ENCODE measurements at regions not wholly inside any gene's neighbourhood (a gene's known extent, or its start where the extent isn't known, plus 50 kb on each side); places are given as distances from the start of the nearest gene placed in this dataset.

DNA sequence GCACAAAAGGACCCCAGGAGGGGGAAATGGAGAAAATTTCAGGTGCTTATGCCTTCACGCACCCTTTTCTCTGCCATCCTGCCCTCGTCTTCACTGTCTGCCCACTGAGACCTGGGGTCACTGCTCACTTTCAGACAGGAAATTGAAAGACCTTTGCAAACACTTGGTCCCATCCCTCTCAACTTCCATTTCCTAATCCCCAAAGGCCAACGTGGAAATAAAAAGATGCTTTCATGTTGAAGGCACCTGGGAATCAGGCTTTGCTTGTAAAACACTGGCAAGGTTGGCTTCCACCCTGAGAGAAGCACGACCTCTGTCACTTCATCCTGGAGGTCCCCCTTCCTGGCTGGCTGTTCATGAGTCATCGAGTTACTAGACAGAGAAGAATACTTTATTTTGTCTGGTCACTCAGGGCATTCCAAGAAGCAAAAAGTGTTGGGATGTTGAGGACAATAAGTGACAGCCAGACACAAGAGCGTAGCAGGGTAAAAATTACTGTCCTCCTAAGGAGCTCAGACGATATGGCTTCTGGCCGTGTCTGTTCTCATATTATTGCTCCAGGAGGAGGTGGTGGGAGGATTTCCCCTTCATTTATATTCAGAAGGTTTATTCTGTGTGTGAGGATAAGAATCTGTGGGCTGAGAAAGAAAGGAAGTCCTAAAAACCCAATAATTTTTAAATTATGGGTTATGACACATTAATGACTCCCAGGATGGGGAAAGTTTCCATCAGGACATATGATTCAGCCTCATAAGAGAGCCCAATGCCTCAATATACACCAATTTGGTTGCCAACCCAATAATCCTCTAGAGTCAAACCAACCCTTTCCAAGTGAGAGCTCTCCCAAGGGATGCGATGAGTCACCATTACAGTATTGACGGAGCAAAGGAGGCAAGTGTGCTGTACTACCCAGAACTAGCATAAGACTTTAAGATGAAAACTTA is 409.0 kb downstream of the COG6 start:
- TF ChIP-seq, protein P1, sequence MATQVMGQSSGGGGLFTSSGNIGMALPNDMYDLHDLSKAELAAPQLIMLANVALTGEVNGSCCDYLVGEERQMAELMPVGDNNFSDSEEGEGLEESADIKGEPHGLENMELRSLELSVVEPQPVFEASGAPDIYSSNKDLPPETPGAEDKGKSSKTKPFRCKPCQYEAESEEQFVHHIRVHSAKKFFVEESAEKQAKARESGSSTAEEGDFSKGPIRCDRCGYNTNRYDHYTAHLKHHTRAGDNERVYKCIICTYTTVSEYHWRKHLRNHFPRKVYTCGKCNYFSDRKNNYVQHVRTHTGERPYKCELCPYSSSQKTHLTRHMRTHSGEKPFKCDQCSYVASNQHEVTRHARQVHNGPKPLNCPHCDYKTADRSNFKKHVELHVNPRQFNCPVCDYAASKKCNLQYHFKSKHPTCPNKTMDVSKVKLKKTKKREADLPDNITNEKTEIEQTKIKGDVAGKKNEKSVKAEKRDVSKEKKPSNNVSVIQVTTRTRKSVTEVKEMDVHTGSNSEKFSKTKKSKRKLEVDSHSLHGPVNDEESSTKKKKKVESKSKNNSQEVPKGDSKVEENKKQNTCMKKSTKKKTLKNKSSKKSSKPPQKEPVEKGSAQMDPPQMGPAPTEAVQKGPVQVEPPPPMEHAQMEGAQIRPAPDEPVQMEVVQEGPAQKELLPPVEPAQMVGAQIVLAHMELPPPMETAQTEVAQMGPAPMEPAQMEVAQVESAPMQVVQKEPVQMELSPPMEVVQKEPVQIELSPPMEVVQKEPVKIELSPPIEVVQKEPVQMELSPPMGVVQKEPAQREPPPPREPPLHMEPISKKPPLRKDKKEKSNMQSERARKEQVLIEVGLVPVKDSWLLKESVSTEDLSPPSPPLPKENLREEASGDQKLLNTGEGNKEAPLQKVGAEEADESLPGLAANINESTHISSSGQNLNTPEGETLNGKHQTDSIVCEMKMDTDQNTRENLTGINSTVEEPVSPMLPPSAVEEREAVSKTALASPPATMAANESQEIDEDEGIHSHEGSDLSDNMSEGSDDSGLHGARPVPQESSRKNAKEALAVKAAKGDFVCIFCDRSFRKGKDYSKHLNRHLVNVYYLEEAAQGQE (IDR thresholded peaks at IDR 0.05; ENCODE audit: insufficient read depth in 1 of 2, low read depth in 2 of 2, low read length in 2 of 2) = no peak
- no peak for TF ChIP-seq FOXP2 (optimal IDR thresholded peaks at IDR 0.05; ENCODE audit: borderline replicate concordance, extremely low read depth, extremely low read length, insufficient read depth)
- no peak for TF ChIP-seq SIN3A (IDR thresholded peaks at IDR 0.05; ENCODE audit: borderline replicate concordance, insufficient read depth, low read length)
- no peak for TF ChIP-seq TAF1 (IDR thresholded peaks at IDR 0.05; ENCODE audit: borderline replicate concordance, insufficient read depth, low read length)
- no peak for TF ChIP-seq POLR2AphosphoS5 (IDR thresholded peaks at IDR 0.05; ENCODE audit: low read depth, low read length)

DNA sequence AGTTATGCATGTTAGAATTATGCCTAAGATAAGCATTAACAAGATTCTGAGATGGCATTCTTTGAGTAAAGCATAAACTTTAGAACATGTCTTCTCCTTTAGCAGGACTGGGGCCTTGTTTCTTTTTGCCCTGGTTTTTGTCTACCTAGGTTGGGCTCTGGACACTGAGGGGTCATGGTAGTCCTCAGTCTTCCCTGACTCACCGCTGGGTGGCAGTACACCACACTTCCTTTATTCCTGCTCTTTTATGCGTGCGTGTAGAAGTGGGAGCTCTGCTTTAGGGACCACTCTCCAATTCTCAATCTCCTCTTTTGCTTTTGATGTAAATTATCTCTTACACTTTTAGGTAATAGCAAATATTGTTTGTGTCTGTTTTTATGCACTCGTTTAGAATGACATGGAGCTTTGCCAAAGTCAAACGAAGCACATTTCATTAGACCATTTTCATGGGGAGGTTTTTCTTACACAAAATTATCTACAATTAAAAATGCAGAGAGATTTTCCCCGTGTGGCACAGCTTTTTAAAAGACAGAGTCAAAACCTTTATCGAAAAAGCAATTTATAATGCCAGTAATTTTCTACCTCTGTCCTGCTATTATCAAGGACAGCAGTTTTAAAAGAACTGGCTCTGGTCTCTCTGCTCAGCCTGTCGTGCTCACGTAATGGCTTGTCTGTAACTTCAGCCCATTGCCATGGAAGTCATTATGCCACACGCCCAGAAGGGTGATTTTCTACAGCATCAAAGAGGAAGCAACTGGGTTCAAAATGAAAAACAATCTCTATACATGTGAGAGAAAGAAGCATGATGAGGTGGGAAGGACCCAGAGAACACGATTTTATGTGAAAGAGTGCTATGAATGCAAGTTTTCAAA is 413.9 kb downstream of the COG6 start:
- TF ChIP-seq TAF1 (IDR thresholded peaks at IDR 0.05; ENCODE audit: borderline replicate concordance, insufficient read depth, low read length) (no peak), SIN3A (IDR thresholded peaks at IDR 0.05; ENCODE audit: borderline replicate concordance, insufficient read depth, low read length) (no peak), FOXP2 (optimal IDR thresholded peaks at IDR 0.05; ENCODE audit: borderline replicate concordance, extremely low read depth, extremely low read length, insufficient read depth) (no peak), POLR2AphosphoS5 (IDR thresholded peaks at IDR 0.05; ENCODE audit: low read depth, low read length) (no peak)
- TF ChIP-seq, protein P1 (IDR thresholded peaks at IDR 0.05; ENCODE audit: insufficient read depth in 1 of 2, low read depth in 2 of 2, low read length in 2 of 2) = no peak

DNA sequence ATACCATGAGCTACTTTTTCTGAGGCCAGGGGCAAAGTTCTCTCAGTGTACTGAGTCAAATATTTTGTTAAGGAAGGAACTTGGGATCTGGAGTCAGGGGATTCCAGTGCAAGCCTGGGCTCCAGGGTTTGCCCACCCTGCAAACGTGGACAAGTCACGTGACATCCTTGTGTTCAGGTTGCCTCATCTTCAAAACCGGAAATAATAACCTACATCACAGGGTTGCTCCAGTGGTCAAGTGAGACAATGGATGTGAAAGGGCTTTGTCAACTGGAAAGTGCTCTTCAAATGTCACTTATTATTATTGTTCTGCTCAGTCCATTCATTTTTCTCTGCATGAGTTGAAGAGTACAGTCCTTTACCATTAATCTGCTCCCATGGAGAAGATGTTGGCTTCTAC is 414.9 kb downstream of the COG6 start:
- TF ChIP-seq FOXP2 (optimal IDR thresholded peaks at IDR 0.05; ENCODE audit: borderline replicate concordance, extremely low read depth, extremely low read length, insufficient read depth) (no peak), SIN3A (IDR thresholded peaks at IDR 0.05; ENCODE audit: borderline replicate concordance, insufficient read depth, low read length) (no peak), TAF1 (IDR thresholded peaks at IDR 0.05; ENCODE audit: borderline replicate concordance, insufficient read depth, low read length) (no peak), POLR2AphosphoS5 (IDR thresholded peaks at IDR 0.05; ENCODE audit: low read depth, low read length) (no peak)
- TF ChIP-seq, protein P1 (IDR thresholded peaks at IDR 0.05; ENCODE audit: insufficient read depth in 1 of 2, low read depth in 2 of 2, low read length in 2 of 2) = no peak

DNA sequence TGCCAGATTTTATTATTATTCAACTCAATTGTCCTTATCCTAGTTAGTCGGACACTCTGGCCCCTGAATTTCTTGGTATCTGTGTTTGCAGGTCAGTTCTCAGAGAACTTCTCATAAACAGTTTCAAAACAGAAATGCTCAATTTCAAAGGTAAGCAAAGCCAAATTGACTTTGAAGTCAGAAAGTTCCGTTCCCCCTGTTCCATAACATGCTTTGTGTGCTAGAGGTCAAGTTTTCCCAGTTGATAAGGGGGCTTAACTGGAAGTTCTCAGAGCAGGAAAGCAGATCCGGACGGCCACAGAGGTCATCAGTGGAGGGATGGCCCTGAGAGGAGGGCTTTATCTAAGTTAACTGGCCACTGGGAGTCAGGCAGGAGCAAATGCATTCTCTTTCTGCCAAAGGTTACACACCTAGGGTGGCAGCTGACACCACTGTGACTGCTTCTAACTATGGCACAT is 417.2 kb downstream of the COG6 start:
- no peak for TF ChIP-seq TAF1 (IDR thresholded peaks at IDR 0.05; ENCODE audit: borderline replicate concordance, insufficient read depth, low read length)
- no peak for TF ChIP-seq POLR2AphosphoS5 (IDR thresholded peaks at IDR 0.05; ENCODE audit: low read depth, low read length)
- no peak for TF ChIP-seq SIN3A (IDR thresholded peaks at IDR 0.05; ENCODE audit: borderline replicate concordance, insufficient read depth, low read length)
- TF ChIP-seq, protein P1 (IDR thresholded peaks at IDR 0.05; ENCODE audit: insufficient read depth in 1 of 2, low read depth in 2 of 2, low read length in 2 of 2) = no peak
- TF ChIP-seq FOXP2 (optimal IDR thresholded peaks at IDR 0.05; ENCODE audit: borderline replicate concordance, extremely low read depth, extremely low read length, insufficient read depth) = no peak

Measured in PFSK-1 (cell line).